SW480 (cell line): ENCODE measurements at regions not wholly inside any gene's neighbourhood (a gene's known extent, or its start where the extent isn't known, plus 50 kb on each side); places are given as distances from the start of the nearest gene placed in this dataset.
"Not testable (repeated sequence)": the region's sequence is repeated elsewhere in the genome, so short reads cannot be mapped to it uniquely, and the experiment has no call there.

ENCODE experiments used
- DNase-seq: peaks from one replicate; pipeline ENCODE4 v3.0.0-alpha.2; 2016; ENCODE audit warnings: low spot score

GRCh38 chr2:163081754-163082153, 243.2 kb upstream of the KCNH7 start:
- no peak for DNase-seq

DNA sequence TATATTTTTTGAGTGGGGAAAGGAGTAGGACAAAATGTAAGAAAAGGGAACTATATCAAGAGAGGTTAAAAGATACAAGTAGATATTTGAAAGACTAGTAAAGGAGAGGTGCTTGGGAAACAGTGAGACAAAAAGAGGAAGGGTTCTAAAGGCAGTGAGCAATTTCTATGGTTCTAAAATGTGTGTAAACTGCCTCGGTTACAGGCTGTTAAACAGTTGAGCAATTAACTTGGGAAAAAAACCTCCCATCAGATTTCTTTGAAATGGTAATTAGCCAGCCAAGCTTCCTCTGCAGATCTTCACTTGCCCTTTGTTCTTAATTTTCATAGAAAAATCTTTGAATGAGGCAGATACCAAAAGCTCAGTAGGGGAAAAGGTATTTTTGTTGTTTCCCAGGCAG, 238.7 kb upstream of the KCNH7 start:
- DNase-seq, result no peak

DNA sequence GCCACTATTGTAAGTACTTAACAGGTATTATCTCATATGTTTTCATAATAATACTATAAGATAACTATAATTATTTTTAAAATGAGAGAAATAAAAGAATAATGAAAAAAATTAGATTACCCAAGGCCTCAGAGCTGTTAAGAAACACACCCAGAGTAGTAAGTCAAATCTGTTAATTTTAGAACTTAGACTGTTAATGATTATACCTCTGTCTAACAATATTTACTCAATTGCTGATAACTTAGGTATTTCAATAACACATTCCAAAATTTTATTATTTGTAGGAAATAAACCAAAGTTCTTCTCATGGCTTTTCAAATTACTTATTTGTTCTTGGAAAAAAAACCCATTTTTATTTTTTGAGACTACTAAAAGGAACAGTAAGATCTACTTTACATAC, 227.5 kb upstream of the KCNH7 start:
- DNase-seq, result no peak

DNA sequence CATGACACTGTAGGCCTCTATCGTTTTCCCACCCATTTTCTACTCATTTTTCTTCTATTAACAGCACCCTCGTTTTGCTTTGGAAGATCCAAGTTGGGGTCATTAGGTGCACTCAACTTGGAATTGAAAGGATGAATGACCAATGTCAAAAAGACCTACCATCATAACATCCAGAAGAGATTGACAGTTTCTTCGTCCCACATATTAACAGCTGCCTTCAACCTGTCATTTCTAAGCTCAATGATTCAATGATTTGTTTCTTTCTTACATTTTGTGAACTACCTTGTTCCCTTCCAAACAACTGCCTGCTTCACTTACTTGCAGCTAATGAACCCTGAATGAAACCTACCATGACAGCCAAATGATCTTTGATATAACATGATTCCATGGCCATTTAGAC, 224.0 kb upstream of the KCNH7 start:
- DNase-seq, result no peak

DNA sequence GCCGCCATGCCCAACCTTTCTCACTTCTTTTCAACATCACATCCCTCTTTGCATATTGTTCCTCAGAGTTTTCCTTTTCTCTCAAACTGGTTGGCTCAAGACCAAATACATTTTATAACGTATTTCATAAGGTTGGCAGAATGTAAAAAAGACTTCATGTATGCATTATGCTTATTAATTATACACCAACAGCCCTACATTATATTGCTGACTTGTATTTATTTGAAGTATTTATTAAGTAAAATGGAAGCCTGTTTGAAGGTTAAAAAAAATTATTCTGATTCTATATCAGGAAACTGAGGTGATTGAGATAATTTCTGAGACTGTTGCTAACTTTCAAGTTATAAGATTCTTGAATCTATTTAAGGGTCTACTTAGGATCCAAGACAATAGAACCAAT, 208.0 kb upstream of the KCNH7 start:
- DNase-seq, result no peak

DNA sequence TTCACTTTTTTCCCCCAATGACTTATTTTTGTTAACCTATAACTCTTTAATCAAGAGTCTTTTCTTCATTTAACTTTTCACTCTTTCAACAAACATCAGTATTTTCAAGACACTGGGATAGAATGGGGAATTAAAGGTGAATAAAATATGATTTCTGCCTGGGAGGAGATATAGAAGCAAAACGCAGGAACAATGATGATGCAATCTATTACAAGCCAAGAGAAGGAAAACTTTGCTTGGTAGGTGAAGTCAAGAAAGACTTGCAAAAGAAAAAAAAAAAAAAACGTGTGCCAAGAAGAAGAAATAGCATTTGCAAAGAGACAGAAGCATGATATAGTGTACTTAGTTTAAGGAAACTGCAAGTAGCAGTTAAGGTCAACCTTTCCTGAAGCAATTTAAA, 207.3 kb upstream of the KCNH7 start:
- DNase-seq, result no peak

DNA sequence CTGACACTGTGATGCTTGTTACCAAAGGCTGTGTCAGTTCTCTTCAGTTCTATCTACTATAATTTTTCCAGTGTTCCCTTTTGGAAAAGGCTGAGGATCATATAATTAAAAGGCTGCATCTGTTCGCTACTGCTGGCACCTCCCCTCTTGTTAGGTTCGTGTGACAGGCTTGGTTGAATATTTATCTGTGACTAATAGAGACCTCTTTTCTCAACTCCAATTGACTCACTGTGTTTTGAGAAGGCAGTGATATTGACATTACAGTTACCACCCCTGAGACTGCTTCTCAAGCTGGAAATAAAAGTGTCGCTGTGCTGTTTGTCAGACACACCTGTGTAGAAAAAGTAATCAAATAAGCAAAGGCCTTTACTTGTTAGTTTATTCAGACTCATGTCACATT, 205.5 kb upstream of the KCNH7 start:
- DNase-seq, result peak; percentile 1

DNA sequence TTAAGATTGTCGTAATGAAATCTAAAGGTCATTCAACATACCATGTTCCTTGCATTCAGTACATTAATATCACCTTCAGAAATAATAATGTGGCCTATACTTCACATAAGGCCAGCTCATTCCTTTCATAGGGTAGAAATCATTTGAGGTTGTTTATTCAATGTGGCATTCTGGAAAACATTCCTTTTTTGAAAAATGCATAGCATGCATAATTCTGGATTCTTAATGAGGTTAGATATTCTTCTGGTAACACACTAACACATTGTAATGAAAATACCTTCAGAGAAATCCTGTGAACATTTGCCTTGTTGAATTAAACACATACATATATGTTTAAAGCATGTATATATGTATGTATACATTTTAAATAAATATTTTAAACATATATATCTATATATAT, 204.6 kb upstream of the KCNH7 start:
- DNase-seq, result no peak

- no peak for DNase-seq
Observed at GRCh38 chr2:163039266-163039665, 200.7 kb upstream of the KCNH7 start.

GRCh38 chr2:163028807-163029206, 190.2 kb upstream of the KCNH7 start:
- DNase-seq, result no peak

DNA sequence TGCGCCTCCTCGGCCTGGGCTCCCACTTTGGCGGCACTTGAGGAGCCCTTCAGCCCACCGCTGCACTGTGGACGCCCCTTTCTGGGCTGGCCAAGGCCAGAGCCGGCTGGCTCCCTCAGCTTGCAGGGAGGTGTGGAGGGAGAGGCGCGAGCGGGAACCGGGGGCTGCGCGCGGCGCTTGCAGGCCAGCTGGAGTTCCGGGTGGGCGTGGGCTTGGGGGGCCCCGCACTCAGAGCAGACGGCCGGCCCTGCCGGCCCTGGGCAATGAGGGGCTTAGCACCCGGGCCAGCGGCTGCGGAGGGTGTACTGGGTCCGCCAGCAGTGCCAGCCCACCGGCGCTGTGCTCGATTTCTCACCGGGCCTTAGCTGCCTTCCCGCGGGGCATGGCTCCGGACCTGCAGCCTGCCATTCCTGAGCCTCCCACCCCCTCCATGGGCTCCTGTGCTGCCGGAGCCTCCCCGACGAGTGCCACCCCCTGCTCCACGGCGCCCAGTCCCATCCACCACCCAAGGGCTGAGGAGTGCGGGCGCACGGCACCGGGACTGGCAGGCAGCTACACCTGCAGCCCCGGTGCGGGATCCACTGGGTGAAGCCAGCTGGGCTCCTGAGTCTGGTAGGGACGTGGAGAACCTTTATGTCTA, 187.7 kb upstream of the KCNH7 start:
- DNase-seq, result not testable (repeated sequence)

DNA sequence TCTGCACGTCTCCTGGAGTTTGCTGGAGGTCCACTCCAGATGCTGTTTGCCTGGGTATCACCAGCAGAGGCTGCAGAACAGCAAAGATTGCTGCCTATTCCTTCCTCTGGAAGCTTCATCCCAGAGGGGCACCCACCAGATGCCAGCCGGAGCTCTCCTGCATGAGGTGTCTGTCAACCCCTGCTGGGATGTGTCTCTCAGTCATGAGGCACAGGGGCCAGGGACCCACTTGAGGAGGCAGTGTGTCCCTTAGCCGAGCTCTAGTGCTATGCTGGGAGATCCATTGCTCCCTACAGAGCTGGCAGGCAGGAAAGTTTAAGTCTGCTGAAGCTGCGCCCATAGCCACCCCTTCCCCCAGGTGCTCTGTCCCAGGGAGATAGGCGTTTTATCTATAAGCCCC, 178.3 kb upstream of the KCNH7 start:
- DNase-seq, result not testable (repeated sequence)

GRCh38 chr2:163011000-163011399, 172.4 kb upstream of the KCNH7 start:
- no peak for DNase-seq

GRCh38 chr2:163008642-163009041, 170.1 kb upstream of the KCNH7 start:
- no peak for DNase-seq

DNA sequence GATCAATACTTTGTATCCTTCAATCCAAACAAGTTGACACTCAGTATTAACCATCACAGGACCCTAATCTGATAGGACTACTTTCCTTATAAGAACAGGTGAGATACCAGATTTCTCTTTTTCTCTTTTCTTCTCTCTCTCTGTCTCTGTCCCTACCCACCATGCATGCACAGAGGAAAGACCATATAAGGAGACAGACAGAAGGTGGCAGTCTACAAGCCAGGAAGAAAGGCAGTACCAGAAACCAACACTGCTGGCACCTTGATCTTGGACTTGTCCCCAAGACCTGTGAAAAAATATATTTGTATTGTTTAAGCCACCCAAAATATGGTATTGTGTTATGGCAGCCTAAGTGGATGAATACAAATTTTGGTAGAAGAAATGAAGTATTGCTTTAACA, 156.2 kb upstream of the KCNH7 start:
- DNase-seq, result no peak

GRCh38 chr2:162992828-162993227, 154.3 kb upstream of the KCNH7 start:
- DNase-seq, result no peak

GRCh38 chr2:162989507-162989906, 150.9 kb upstream of the KCNH7 start:
- DNase-seq, result peak; percentile 13

DNA sequence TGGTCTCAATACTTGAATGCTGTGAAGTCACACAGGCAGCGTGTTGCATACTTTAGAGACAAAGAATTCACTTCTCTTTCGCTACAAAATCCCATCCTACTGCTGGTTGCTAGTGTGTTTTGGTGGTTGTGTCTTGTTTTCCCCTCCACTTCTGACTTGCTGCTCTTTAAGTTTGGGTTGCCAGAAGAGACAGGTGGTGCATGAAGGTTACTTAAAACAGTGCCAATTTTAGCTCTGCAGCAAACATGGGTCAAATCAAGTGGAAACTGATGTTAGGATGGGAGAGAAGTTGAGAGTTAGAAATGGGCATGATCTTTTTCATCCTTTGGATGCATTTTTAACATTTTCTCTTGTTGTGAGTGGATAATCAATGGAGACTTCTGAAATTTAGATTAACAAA, 136.2 kb upstream of the KCNH7 start:
- DNase-seq, result no peak

GRCh38 chr2:162972383-162972782, 133.8 kb upstream of the KCNH7 start:
- DNase-seq, result no peak

- DNase-seq, result no peak
Observed at GRCh38 chr2:162968306-162968705, 129.7 kb upstream of the KCNH7 start.

GRCh38 chr2:162967811-162968210, 129.2 kb upstream of the KCNH7 start:
- no peak for DNase-seq

GRCh38 chr2:162967147-162967546, 128.6 kb upstream of the KCNH7 start:
- no peak for DNase-seq

DNA sequence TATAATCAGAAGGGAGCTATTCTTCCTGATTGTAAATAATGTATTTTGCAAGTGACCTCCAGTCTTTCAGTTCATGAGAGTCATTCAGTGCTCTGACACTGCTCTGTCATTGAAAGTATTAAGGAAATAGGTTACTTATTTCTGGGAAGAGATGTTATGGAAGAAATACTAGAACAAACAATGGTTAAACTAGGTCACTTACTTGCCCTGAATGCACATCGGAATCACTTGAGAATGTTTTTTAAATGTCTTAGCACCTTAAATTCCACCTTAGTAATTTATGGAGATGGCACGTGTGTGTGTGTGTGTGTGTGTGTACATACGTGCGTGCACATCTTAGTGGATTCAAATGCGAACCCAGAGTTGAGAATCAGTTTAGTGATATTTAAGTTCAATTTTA, 126.6 kb upstream of the KCNH7 start:
- no peak for DNase-seq

DNA sequence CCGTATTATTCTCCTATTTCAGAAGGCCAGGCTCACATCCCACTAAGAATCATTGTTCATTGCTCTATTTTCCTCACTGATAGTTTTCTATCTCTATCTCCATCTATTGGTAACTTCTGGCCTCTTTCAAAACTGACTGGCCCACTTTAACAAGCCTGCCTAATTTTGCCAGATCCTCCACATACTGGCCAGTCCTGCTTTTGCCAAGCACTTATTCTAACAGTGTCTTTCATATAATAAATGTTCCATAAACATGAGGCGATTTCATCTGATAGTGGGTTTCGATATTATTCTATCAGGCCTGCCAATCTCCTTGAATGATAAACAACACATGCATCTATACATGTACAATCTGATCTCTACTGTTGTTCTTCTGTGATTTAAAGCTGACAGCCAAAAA, 125.9 kb upstream of the KCNH7 start:
- no peak for DNase-seq

DNA sequence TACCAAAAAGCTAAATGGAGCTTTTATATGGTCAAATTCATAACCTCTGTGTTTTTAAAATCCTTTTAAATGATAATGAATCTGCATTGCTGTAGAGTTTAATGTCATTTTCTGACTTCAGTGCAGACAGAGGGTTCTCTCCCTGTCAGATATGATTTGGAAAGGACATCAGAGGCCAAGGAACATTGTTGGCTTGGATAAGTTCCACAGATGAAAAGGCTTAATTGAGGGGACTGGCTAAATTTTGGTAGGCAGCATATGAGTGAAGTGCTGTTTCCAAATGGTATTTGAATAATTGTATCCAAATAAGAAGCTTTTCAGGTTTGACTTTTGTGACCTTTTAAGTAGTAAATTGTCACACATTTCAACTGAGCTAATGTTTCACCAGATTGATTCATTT, 124.6 kb upstream of the KCNH7 start:
- DNase-seq, result no peak
